Endothelial cell of umbilical vein (primary cell): ENCODE measurements at regions not wholly inside any gene's neighbourhood (a gene's known extent, or its start where the extent isn't known, plus 50 kb on each side); places are given as distances from the start of the nearest gene placed in this dataset.

Experiments used
- BruUV-seq: library from RNA; stranded (reverse); fragments of 400-500 nt; replicated peaks from 2 replicates; lab custom pipeline; 2021; lab: Mats Ljungman, UMichigan
- CTCF ChIA-PET: fragments of 300-600, 350-600 bp; sonication (Branson Sonifier 250); formaldehyde crosslinking; loops from one replicate; lab custom pipeline; 2021; ENCODE audit warnings: antibody characterized with exemption, inconsistent platforms; lab: Charles Lee
- POLR2A ChIA-PET: fragments of 300-600, 350-600 bp; sonication (Branson Sonifier 250); formaldehyde crosslinking; loops from one replicate; lab custom pipeline; 2021; ENCODE audit warnings: antibody characterized with exemption, inconsistent platforms; lab: Charles Lee
- DNase-seq: peaks from one replicate; pipeline ENCODE4 v3.0.0-alpha.2; 2011; ENCODE audit warnings: low read depth, low spot score
- FAIRE-seq: peaks from 2 replicates; lab custom pipeline; 2011; peaks lifted over from hg19 to GRCh38; lab: Jason Lieb, UNC
- H2AFZ ChIP-seq: 2 replicates; pipeline ENCODE4 v1.6.0; 2012; ENCODE audit warnings: low read depth, low read length, control low read depth, inconsistent platforms
- H3K27ac ChIP-seq: 2 replicates; pipeline ENCODE4 v1.5.1; 2011; ENCODE audit warnings: low read depth, mild to moderate bottlenecking, control low read depth, low read length, moderate library complexity; ENCODE audit not compliant: insufficient read depth
- H3K27me3 ChIP-seq, 2 experiments: 2 replicates each; pipeline versions ENCODE4 v1.6.0 to v1.6.1; 2011; ENCODE audit warnings: low read length in 2 of 2, mixed read lengths in 1 of 2; ENCODE audit not compliant: control insufficient read depth in 2 of 2, insufficient read depth in 2 of 2
- H3K36me3 ChIP-seq, 2 experiments: 2 replicates in 1 of 2; 3 replicates in 1 of 2; pipeline ENCODE4 v1.5.1; 2011; ENCODE audit warnings: low read length in 2 of 2, mild to moderate bottlenecking in 1 of 2, moderate library complexity in 1 of 2; ENCODE audit not compliant: control insufficient read depth in 2 of 2, insufficient read depth in 2 of 2; ENCODE audit errors: extremely low read depth in 1 of 2
- H3K4me1 ChIP-seq: 3 replicates; pipeline ENCODE4 v1.5.1; 2011; ENCODE audit warnings: mild to moderate bottlenecking, low read length; ENCODE audit not compliant: control insufficient read depth, insufficient read depth; ENCODE audit errors: extremely low read depth
- H3K4me2 ChIP-seq: 2 replicates; pipeline ENCODE4 v1.6.1; 2011; ENCODE audit warnings: low read length, control low read depth, mixed read lengths; ENCODE audit not compliant: insufficient read depth
- H3K4me3 ChIP-seq, 3 experiments: fragments of 200-600 bp in 1 of 3; sonication (generic), shearing (Covaris generic) in 1 of 3; replicated peaks in 1 of 3; 2 replicates each; pipeline ENCODE4 v1.5.1; 2011 to 2016; ENCODE audit warnings: control low read depth in 3 of 3, low read length in 3 of 3, mild to moderate bottlenecking in 2 of 3, inconsistent platforms in 1 of 3, low read depth in 1 of 3, moderate library complexity in 1 of 3; ENCODE audit not compliant: insufficient read depth in 1 of 3
- H3K79me2 ChIP-seq: 2 replicates; pipeline ENCODE4 v1.6.0; 2012; ENCODE audit warnings: low read length, inconsistent platforms; ENCODE audit not compliant: control insufficient read depth, insufficient read depth
- H3K9ac ChIP-seq: replicated peaks from 2 replicates; pipeline ENCODE3; 2011; ENCODE audit warnings: low read length, control low read depth; ENCODE audit not compliant: insufficient read depth; ENCODE audit errors: extremely low read depth
- H3K9me1 ChIP-seq: replicated peaks from 3 replicates; pipeline ENCODE4 v1.6.0; 2011; ENCODE audit warnings: mild to moderate bottlenecking, low read length; ENCODE audit not compliant: control insufficient read depth, insufficient read depth; ENCODE audit errors: extremely low read depth
- H3K9me3 ChIP-seq: replicated peaks from 2 replicates; pipeline ENCODE4 v1.5.1; 2012; ENCODE audit warnings: low read length, inconsistent platforms; ENCODE audit not compliant: control insufficient read depth, insufficient read depth
- H4K20me1 ChIP-seq: replicated peaks from 2 replicates; pipeline ENCODE3; 2011; ENCODE audit warnings: mild to moderate bottlenecking, low read length; ENCODE audit not compliant: control insufficient read depth, insufficient read depth; ENCODE audit errors: extremely low read depth
- CTCF ChIP-seq, 2 donors: IDR thresholded peaks; 1 replicate in 1 of 2; 2 replicates in 1 of 2; pipeline ENCODE4 v1.5.1; 2011; ENCODE audit warnings: low read length in 2 of 2, mild to moderate bottlenecking in 2 of 2, moderate library complexity in 2 of 2, control low read depth in 1 of 2, inconsistent platforms in 1 of 2, low read depth in 1 of 2; ENCODE audit not compliant: insufficient read depth in 1 of 2; ENCODE audit errors: extremely low read depth in 1 of 2
- EZH2 ChIP-seq: IDR thresholded peaks from 2 replicates; pipeline ENCODE4 v1.6.1; 2012; ENCODE audit warnings: borderline replicate concordance, low read depth, mild to moderate bottlenecking, moderate library complexity, low read length, inconsistent platforms; ENCODE audit not compliant: severe bottlenecking
- FOS ChIP-seq: IDR thresholded peaks from 2 replicates; pipeline ENCODE4 v1.6.1; 2011; ENCODE audit warnings: mild to moderate bottlenecking, low read length, moderate library complexity, borderline replicate concordance; ENCODE audit not compliant: insufficient read depth
- GATA2 ChIP-seq: IDR thresholded peaks from 2 replicates; pipeline ENCODE4 v1.7.0; 2011; ENCODE audit warnings: low read depth, mild to moderate bottlenecking, moderate library complexity, mixed read lengths, low read length; ENCODE audit not compliant: insufficient read length, insufficient read depth
- JUN ChIP-seq: IDR thresholded peaks from 2 replicates; pipeline ENCODE4 v1.6.1; 2011; ENCODE audit warnings: borderline replicate concordance, low read depth; ENCODE audit not compliant: insufficient read length, insufficient read depth
- MAX ChIP-seq: IDR thresholded peaks from 2 replicates; pipeline ENCODE4 v1.6.1; 2011; ENCODE audit not compliant: insufficient read depth, insufficient read length
- MYC ChIP-seq: IDR thresholded peaks from one replicate; pipeline ENCODE4 v1.6.1; 2011; ENCODE audit warnings: mild to moderate bottlenecking, low read depth, low read length
- POLR2A ChIP-seq: IDR thresholded peaks from 2 replicates; pipeline ENCODE4 v1.6.1; 2012; ENCODE audit warnings: low read depth, mild to moderate bottlenecking, control low read depth, low read length
- POLR2AphosphoS5 ChIP-seq: IDR thresholded peaks from 2 replicates; pipeline ENCODE4 v1.6.1; 2012; ENCODE audit warnings: low read depth, mild to moderate bottlenecking, control low read depth, low read length, moderate library complexity; ENCODE audit not compliant: insufficient read depth
- dilution Hi-C: fragments of 300-500 bp; cut with MboI; formaldehyde crosslinking; loops from one replicate; pipeline ENCODE4 v1.15.0; 2019; ENCODE audit warnings: low sequenced_read_pairs; ENCODE audit not compliant: extremely low pct_ligation_motif_present
- intact Hi-C: fragments of 100-400 bp; cut with micrococcal nuclease; formaldehyde crosslinking; loops from one replicate; pipeline ENCODE4 v1.10.0; 2022

- H2AFZ ChIP-seq, result no peak overlapping the region
- peaks cover 13% of the 10 kb centered on the region for H3K4me1 ChIP-seq
- dilution Hi-C loops (no loop called here), intact Hi-C loops (no loop called here)
- ChIA-PET POLR2A (no interaction called here), CTCF (interaction anchor here (0.7 to 1.5 kb wide), 2 partner anchors 12 to 53 kb away, joined by 3 read pairs; no protein-coding TSS in a partner anchor)
- no peaks in the 10 kb centered on the region for H4K20me1 ChIP-seq
- no peak overlapping the region for H3K9ac ChIP-seq
- H3K79me2 ChIP-seq, result no peaks in the 10 kb centered on the region
- H3K9me1 ChIP-seq, result no peaks in the 10 kb centered on the region
- peaks cover 14 to 16% of the 10 kb centered on the region in 2 experiments for H3K27me3 ChIP-seq
- no peaks in the 10 kb centered on the region for H3K9me3 ChIP-seq
- no peaks in the 10 kb centered on the region for H3K36me3 ChIP-seq
- BruUV-seq, result no TSS peak
- H3K4me2 ChIP-seq, result no peak overlapping the region
- DNase-seq, result no peak
- no peak for FAIRE-seq
- no peak overlapping the region for H3K4me3 ChIP-seq
- H3K27ac ChIP-seq, result no peak overlapping the region
- TF ChIP-seq EZH2, result no peak
- TF ChIP-seq JUN, result no peak
- no peak for TF ChIP-seq CTCF (IDR thresholded peaks at IDR 0.05; ENCODE audit: extremely low read depth in 1 of 2, insufficient read depth in 1 of 2, low read depth in 1 of 2, low read length in 2 of 2)
- TF ChIP-seq POLR2A, result no peak
- no peak for TF ChIP-seq POLR2AphosphoS5
- TF ChIP-seq MAX, result no peak
- TF ChIP-seq MYC, result no peak
- TF ChIP-seq GATA2, result no peak
- TF ChIP-seq FOS, result no peak
Measured at GRCh38 chr13:32964987-32965386, 51.2 kb upstream of the KL start.
